ENCODE measurements at regions not wholly inside any gene's neighbourhood (a gene's known extent, or its start where the extent isn't known, plus 50 kb on each side); places are given as distances from the start of the nearest gene placed in this dataset.
"Not testable (repeated sequence)": the region's sequence is repeated elsewhere in the genome, so short reads cannot be mapped to it uniquely, and the experiment has no call there.

GRCh38 chr10:109261231-109261630 is 662.1 kb downstream of the XPNPEP1 start:
- DNase-seq = no peak

- DNase-seq = no peak
These were observed 664.0 kb downstream of the XPNPEP1 start for GRCh38 chr10:109259293-109259692.

GRCh38 chr10:109253306-109253705 is 670.0 kb downstream of the XPNPEP1 start:
- no peak for DNase-seq

- no peak for DNase-seq
These were observed 673.2 kb downstream of the XPNPEP1 start for GRCh38 chr10:109250152-109250551.

GRCh38 chr10:109247814-109248213 is 675.5 kb downstream of the XPNPEP1 start:
- no peak for DNase-seq

GRCh38 chr10:109245821-109246220 is 677.5 kb downstream of the XPNPEP1 start:
- DNase-seq = no peak

- DNase-seq = no peak
These were observed 683.9 kb downstream of the XPNPEP1 start for GRCh38 chr10:109239371-109239770.

- no peak for DNase-seq
These were observed 685.6 kb downstream of the XPNPEP1 start for GRCh38 chr10:109237682-109238081.

- no peak for DNase-seq
These were observed 686.3 kb downstream of the XPNPEP1 start for GRCh38 chr10:109237050-109237449.

- DNase-seq = not testable (repeated sequence)
These were observed 699.8 kb downstream of the XPNPEP1 start for GRCh38 chr10:109223533-109223932.

GRCh38 chr10:109219935-109220605 is 703.2 kb downstream of the XPNPEP1 start:
- DNase-seq = no peak

GRCh38 chr10:109218207-109218606 is 705.1 kb downstream of the XPNPEP1 start:
- DNase-seq = no peak

- no peak for DNase-seq
These were observed 707.8 kb downstream of the XPNPEP1 start for GRCh38 chr10:109215291-109216075.

GRCh38 chr10:109214891-109215290 is 708.4 kb downstream of the XPNPEP1 start:
- not testable (repeated sequence) for DNase-seq

GRCh38 chr10:109207361-109207760 is 716.0 kb downstream of the XPNPEP1 start:
- DNase-seq = no peak

- no peak for DNase-seq
These were observed 717.3 kb downstream of the XPNPEP1 start for GRCh38 chr10:109205929-109206585.

GRCh38 chr10:109203646-109204353 is 719.5 kb downstream of the XPNPEP1 start:
- DNase-seq = no peak

GRCh38 chr10:109202111-109202510 is 721.2 kb downstream of the XPNPEP1 start:
- DNase-seq = no peak

GRCh38 chr10:109200646-109201045 is 722.7 kb downstream of the XPNPEP1 start:
- DNase-seq = no peak

- DNase-seq = no peak
These were observed 731.5 kb downstream of the XPNPEP1 start for GRCh38 chr10:109191823-109192222.

- no peak for DNase-seq
These were observed 732.0 kb downstream of the XPNPEP1 start for GRCh38 chr10:109191341-109191740.

- no peak for DNase-seq
These were observed 735.6 kb downstream of the XPNPEP1 start for GRCh38 chr10:109187677-109188076.

- DNase-seq = no peak
These were observed 739.9 kb downstream of the XPNPEP1 start for GRCh38 chr10:109183366-109183765.
